T-cell (primary cell): ENCODE measurements at regions not wholly inside any gene's neighbourhood (a gene's known extent, or its start where the extent isn't known, plus 50 kb on each side); places are given as distances from the start of the nearest gene placed in this dataset.
"Not testable (repeated sequence)": the region's sequence is repeated elsewhere in the genome, so short reads cannot be mapped to it uniquely, and the experiment has no call there.

Experiments used
- ATAC-seq, 4 experiments: fragments of 200-7000 bp in 3 of 4; fragments of 150-1000 bp in 1 of 4; cut with Tn5 transposase; replicated peaks in 1 of 4; 1 replicate in 3 of 4; 2 replicates in 1 of 4; pipeline ENCODE4 v1.10.0; 2021; ENCODE audit warnings: moderate library complexity in 3 of 4, mild to moderate bottlenecking in 2 of 4, moderate number of reproducible peaks in 1 of 4
- CTCF ChIA-PET, 2 donors: fragments of 300-600 bp; sonication (Branson Sonifier 250); formaldehyde crosslinking; loops; one replicate each; lab custom pipeline; 2022; ENCODE audit warnings: antibody characterized with exemption in 2 of 2; lab: Charles Lee
- POLR2A ChIA-PET, 2 donors: fragments of 300-600 bp; sonication (Branson Sonifier 250); formaldehyde crosslinking; loops; one replicate each; lab custom pipeline; 2022; ENCODE audit warnings: antibody characterized with exemption in 2 of 2; lab: Charles Lee
- DNase-seq, 35 experiments: peaks; one replicate each; pipeline versions ENCODE4 v3.0.0 to v3.0.0-alpha.2; 2013 to 2023
- H3K27ac ChIP-seq: one replicate; pipeline ENCODE4 v1.5.1; 2013; ENCODE audit warnings: low read length
- H3K27me3 ChIP-seq, 2 experiments: replicated peaks in 1 of 2; 1 replicate in 1 of 2; 2 replicates in 1 of 2; pipeline versions ENCODE4 v1.6.1 to v1.7.0; 2013; ENCODE audit warnings: low read length in 1 of 2, mixed read lengths in 1 of 2; ENCODE audit not compliant: control insufficient read depth in 2 of 2, insufficient read depth in 2 of 2; ENCODE audit errors: extremely low read depth in 1 of 2
- H3K36me3 ChIP-seq, 2 donors: 1 replicate in 1 of 2; 2 replicates in 1 of 2; pipeline versions ENCODE4 v1.6.1 to v1.7.0; 2013; ENCODE audit warnings: low read length in 1 of 2; ENCODE audit not compliant: control insufficient read depth in 2 of 2, insufficient read depth in 1 of 2; ENCODE audit errors: extremely low read depth in 1 of 2
- H3K4me1 ChIP-seq, 2 experiments: 1 replicate in 1 of 2; 2 replicates in 1 of 2; pipeline versions ENCODE4 v1.6.1 to v1.7.0; 2013; ENCODE audit warnings: low read length in 2 of 2, mixed read lengths in 1 of 2; ENCODE audit not compliant: insufficient read depth in 2 of 2, control insufficient read depth in 1 of 2; ENCODE audit errors: extremely low read depth in 1 of 2
- H3K4me3 ChIP-seq, 2 donors: 1 replicate in 1 of 2; 2 replicates in 1 of 2; pipeline versions ENCODE4 v1.5.1 to v1.7.0; 2013; ENCODE audit warnings: mild to moderate bottlenecking in 2 of 2, low read length in 1 of 2, moderate library complexity in 1 of 2; ENCODE audit not compliant: control insufficient read depth in 1 of 2; ENCODE audit errors: extremely low read depth in 1 of 2
- H3K9me3 ChIP-seq: 2 replicates; pipeline ENCODE4 v1.7.0; 2013
- H3K27ac Mint-ChIP-seq, 2 donors: one replicate each; pipeline ENCODE4 v1.8.0; 2020 to 2021; ENCODE audit warnings: mild to moderate bottlenecking in 2 of 2, mixed read lengths in 2 of 2
- H3K27me3 Mint-ChIP-seq, 2 donors: one replicate each; pipeline ENCODE4 v1.8.0; 2021 to 2022; ENCODE audit warnings: mixed read lengths in 2 of 2
- H3K36me3 Mint-ChIP-seq: one replicate; pipeline ENCODE4 v1.8.0; 2021; ENCODE audit warnings: mixed read lengths
- H3K4me1 Mint-ChIP-seq, 3 donors: one replicate each; pipeline ENCODE4 v1.8.0; 2020 to 2022; ENCODE audit warnings: mixed read lengths in 3 of 3, mild to moderate bottlenecking in 1 of 3
- H3K4me3 Mint-ChIP-seq, 3 donors: one replicate each; pipeline ENCODE4 v1.8.0; 2020 to 2022; ENCODE audit warnings: mild to moderate bottlenecking in 3 of 3, mixed read lengths in 3 of 3, moderate library complexity in 3 of 3
- H3K9me3 Mint-ChIP-seq, 3 donors: one replicate each; pipeline ENCODE4 v1.8.0; 2020 to 2022; ENCODE audit warnings: mixed read lengths in 3 of 3
- WGBS: methylation state at CpG from one replicate; pipeline ENCODE4 v1.1.5; 2013; ENCODE audit warnings: missing lambda C conversion rate; ENCODE audit not compliant: insufficient coverage; 5-methylcytosine and 5-hydroxymethylcytosine counted together

DNA sequence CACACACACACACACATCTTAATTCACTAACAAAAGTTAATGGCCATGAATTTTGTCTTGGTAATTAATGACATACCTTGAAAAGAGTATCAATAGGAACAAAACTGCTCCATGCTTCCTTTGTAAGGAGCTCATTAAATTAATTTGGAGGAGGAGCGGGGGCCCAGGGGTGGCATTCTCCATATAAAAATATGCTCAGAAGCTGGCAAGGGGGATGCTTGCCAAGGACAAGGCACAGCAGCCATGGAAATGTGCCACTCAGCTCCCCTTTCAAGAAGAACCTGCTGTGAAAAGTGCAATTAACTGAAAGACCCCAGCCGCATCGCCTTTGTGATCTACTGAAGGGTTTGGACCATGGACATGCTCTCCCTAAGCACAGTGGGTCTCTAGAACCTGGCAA is 385.9 kb upstream of the API5 start:
- H3K36me3 Mint-ChIP-seq: no peaks in the 10 kb centered on the region
- no peak for DNase-seq
- Histone ChIP-seq H3K27ac (no peak overlapping the region), H3K9me3 (peaks cover 3% of the 10 kb centered on the region), H3K36me3 (no peaks in the 10 kb centered on the region), H3K4me3 (no peak overlapping the region), H3K4me1 (no peaks in the 10 kb centered on the region), H3K27me3 (no peaks in the 10 kb centered on the region)
- POLR2A ChIA-PET: no interaction called here
- H3K4me1 Mint-ChIP-seq: no peaks in the 10 kb centered on the region
- H3K27ac Mint-ChIP-seq: no peak overlapping the region
- no peaks in the 10 kb centered on the region for H3K27me3 Mint-ChIP-seq
- H3K9me3 Mint-ChIP-seq: peaks cover 14 to 18% (median 16%) of the 10 kb centered on the region in 3 donors
- H3K4me3 Mint-ChIP-seq: no peak overlapping the region
- CTCF ChIA-PET: no interaction called here
- no peak for ATAC-seq
- WGBS: 71% methylated on average over 2 of the region's 3 CpGs

DNA sequence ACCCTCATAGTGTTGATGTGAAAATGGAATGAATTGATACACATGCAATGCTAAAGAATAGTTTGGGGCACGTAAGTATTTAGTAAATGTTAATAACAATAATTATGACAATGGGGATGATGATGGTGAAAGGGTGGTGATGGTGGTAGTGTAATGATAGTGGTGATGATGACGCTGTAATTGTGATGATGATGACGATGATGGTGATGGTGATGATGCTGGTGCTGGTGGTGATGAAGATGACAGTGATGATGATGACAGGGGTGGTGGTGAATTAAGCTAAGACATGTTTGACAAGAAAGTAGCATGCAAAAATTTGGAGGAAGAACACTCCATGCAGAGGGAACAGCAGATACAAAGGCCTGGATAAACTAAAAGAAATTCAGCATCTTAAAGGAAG is 364.4 kb upstream of the API5 start:
- Histone ChIP-seq H3K27ac (no peak overlapping the region), H3K9me3 (peaks cover 4% of the 10 kb centered on the region), H3K27me3 (no peaks in the 10 kb centered on the region), H3K36me3 (no peaks in the 10 kb centered on the region), H3K4me3 (no peak overlapping the region), H3K4me1 (no peaks in the 10 kb centered on the region)
- WGBS: 78% methylated on average over 3 of the region's 3 CpGs
- CTCF ChIA-PET: no interaction called here
- peaks cover 4 to 20% (median 16%) of the 10 kb centered on the region in 3 donors for H3K9me3 Mint-ChIP-seq
- H3K27ac Mint-ChIP-seq: no peak overlapping the region
- H3K4me1 Mint-ChIP-seq: no peaks in the 10 kb centered on the region
- H3K27me3 Mint-ChIP-seq: no peaks in the 10 kb centered on the region
- no peak overlapping the region for H3K4me3 Mint-ChIP-seq
- no peak for ATAC-seq
- H3K36me3 Mint-ChIP-seq: no peaks in the 10 kb centered on the region
- no peak for DNase-seq
- POLR2A ChIA-PET: no interaction called here

DNA sequence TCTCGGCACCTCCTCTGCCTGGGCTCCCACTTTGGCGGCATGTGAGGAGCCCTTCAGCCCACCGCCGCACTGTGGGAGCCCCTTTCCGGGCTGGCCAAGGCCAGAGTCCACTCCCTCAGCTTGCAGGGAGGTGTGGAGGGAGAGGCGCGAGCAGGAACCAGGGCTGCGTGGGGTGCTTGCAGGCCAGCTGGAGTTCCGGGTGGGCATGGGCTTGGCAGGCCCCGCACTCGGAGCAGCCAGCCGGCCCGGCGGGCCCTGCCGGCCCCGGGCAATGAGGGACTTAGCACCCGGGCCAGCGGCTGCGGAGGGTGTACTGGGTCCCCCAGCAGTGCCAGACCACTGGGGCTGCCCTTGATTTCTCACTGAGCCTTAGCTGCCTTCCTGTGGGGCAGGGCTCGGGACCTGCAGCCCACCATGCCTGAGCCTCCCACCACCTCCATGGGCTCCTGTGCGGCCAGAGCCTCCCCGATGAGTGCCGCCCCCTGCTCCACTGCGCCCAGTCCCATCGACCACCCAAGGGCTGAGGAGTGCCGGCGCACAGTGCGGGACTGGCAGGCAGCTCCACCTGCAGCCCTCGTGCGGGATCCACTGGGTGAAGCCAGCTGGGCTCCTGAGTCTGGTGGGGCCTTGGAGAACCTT is 361.9 kb upstream of the API5 start:
- H3K9me3 ChIP-seq, H3K4me1 ChIP-seq, H3K36me3 Mint-ChIP-seq, H3K27me3 ChIP-seq, H3K27ac ChIP-seq, H3K36me3 ChIP-seq, H3K27me3 Mint-ChIP-seq, DNase-seq, H3K4me3 ChIP-seq, H3K27ac Mint-ChIP-seq, H3K4me3 Mint-ChIP-seq, ATAC-seq, H3K4me1 Mint-ChIP-seq, POLR2A ChIA-PET: not testable (repeated sequence)
- CTCF ChIA-PET: interaction anchor here in 1 of 2 donors (0.6 kb wide), 1 partner anchor 27 kb away, joined by 3 read pairs; no protein-coding TSS in a partner anchor
- H3K9me3 Mint-ChIP-seq: peaks cover 6 to 20% (median 16%) of the 10 kb centered on the region in 3 donors
- 86% methylated on average over 29 of the region's 30 CpGs for WGBS

DNA sequence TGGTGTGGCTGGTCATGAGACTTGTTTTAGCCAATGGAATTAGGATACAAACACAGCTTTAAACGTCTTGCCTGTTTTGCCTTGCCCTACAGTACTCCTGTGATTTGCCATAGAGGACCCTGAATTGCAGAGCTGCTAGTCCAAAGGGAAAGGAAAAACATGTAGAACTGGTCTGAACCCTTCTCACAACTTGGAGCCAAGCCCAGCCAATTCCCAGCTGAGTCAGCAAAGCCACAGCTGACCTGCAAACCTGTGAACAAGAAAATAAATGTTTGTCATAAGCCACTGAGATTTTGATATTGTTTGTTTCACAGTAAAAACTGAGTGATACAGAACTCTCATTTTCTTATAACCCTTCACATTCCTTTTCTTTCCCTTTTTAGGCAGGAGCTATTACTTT is 360.5 kb upstream of the API5 start:
- DNase-seq (no peak), ATAC-seq (no peak)
- Histone ChIP-seq H3K27me3 (no peaks in the 10 kb centered on the region), H3K27ac (no peak overlapping the region), H3K4me1 (no peaks in the 10 kb centered on the region), H3K9me3 (peaks cover 4% of the 10 kb centered on the region), H3K4me3 (no peak overlapping the region), H3K36me3 (no peaks in the 10 kb centered on the region)
- Mint-ChIP-seq H3K4me1 (no peaks in the 10 kb centered on the region), H3K27me3 (no peaks in the 10 kb centered on the region), H3K27ac (no peak overlapping the region), H3K4me3 (no peak overlapping the region), H3K36me3 (no peaks in the 10 kb centered on the region), H3K9me3 (peaks cover 6 to 20% (median 16%) of the 10 kb centered on the region in 3 donors)
- POLR2A ChIA-PET: no interaction called here
- 75% methylated on average over 1 of the region's 1 CpG for WGBS
- CTCF ChIA-PET: no interaction called here

DNA sequence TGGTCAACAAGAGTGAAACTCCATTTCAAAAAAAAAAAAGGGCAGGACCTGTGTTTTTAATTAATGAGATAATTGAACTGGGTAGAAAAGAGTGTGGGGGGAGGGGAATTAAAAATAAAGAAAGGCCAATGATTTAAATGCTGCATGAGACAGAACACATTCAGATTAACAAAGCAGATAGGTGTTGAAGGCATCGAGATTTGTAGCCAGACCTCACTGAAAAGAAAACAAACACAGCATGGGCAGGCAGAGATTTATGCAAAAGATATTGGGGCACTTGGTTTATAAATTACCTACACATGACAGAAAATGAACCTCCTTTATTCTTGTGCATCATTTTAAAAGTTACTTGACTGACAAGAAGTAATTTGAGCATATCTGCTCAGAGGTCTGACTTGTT is 354.0 kb upstream of the API5 start:
- H3K27me3 Mint-ChIP-seq: no peaks in the 10 kb centered on the region

DNA sequence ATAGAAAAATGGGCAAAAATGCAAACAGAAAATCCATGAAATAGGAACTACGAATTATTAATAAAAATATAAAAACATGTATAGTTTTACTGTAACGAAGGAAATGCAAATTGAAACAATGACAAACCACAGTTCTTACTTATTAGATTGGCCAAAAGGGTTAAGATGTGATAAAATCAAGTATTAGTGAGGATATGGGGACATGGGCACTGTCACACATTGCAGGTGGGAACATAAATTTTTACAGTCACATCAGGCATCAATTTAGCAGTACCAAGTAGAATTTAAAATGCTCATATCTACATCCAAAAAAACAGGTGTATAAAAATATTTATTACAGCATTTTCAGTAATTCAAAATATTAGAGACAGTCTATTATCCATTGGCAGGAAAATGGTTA is 353.2 kb upstream of the API5 start:
- Mint-ChIP-seq H3K4me3 (no peak overlapping the region), H3K36me3 (no peaks in the 10 kb centered on the region), H3K27ac (no peak overlapping the region), H3K9me3 (peaks cover 4 to 10% (median 7%) of the 10 kb centered on the region in 3 donors), H3K4me1 (no peaks in the 10 kb centered on the region), H3K27me3 (no peaks in the 10 kb centered on the region)
- H3K36me3 ChIP-seq: no peaks in the 10 kb centered on the region
- DNase-seq: no peak
- no CpG with 5 or more reads among the region's 2 CpGs for WGBS
- H3K27me3 ChIP-seq: no peaks in the 10 kb centered on the region
- H3K4me3 ChIP-seq: no peak overlapping the region
- no peak for ATAC-seq
- no peak overlapping the region for H3K27ac ChIP-seq
- H3K9me3 ChIP-seq: no peaks in the 10 kb centered on the region
- ChIA-PET POLR2A (no interaction called here), CTCF (no interaction called here)
- no peaks in the 10 kb centered on the region for H3K4me1 ChIP-seq

More for the DNA sequence above, 354.0 kb upstream of the API5 start:
- CTCF ChIA-PET: no interaction called here
- H3K27me3 ChIP-seq: no peaks in the 10 kb centered on the region
- peaks cover 4 to 10% (median 7%) of the 10 kb centered on the region in 3 donors for H3K9me3 Mint-ChIP-seq
- H3K36me3 Mint-ChIP-seq: no peaks in the 10 kb centered on the region
- no peaks in the 10 kb centered on the region for H3K9me3 ChIP-seq
- ATAC-seq: no peak
- no peaks in the 10 kb centered on the region for H3K4me1 ChIP-seq
- no peak for DNase-seq
- no peak overlapping the region for H3K27ac Mint-ChIP-seq
- H3K36me3 ChIP-seq: no peaks in the 10 kb centered on the region
- no peaks in the 10 kb centered on the region for H3K4me1 Mint-ChIP-seq
- POLR2A ChIA-PET: no interaction called here
- no peak overlapping the region for H3K4me3 ChIP-seq
- WGBS: no CpG with 5 or more reads among the region's 1 CpG
- H3K4me3 Mint-ChIP-seq: no peak overlapping the region
- H3K27ac ChIP-seq: no peak overlapping the region
